Cardiac muscle cell (in vitro differentiated cells and primary cell): ENCODE measurements at regions not wholly inside any gene's neighbourhood (a gene's known extent, or its start where the extent isn't known, plus 50 kb on each side); places are given as distances from the start of the nearest gene placed in this dataset.

ENCODE experiments used
- DNase-seq, 2 donors: peaks; one replicate each; pipeline versions ENCODE4 v3.0.0 to v3.0.0-alpha.2; 2010 to 2017; ENCODE audit warnings: low read depth in 1 of 2, low spot score in 1 of 2
- H3K27ac ChIP-seq: fragments of 200-600 bp; sonication (generic); 2 replicates; pipeline ENCODE4 v1.5.1; 2016
- H3K27me3 ChIP-seq: fragments of 200-600 bp; sonication (generic); 2 replicates; pipeline ENCODE4 v1.6.0; 2016; ENCODE audit warnings: control low read depth
- H3K36me3 ChIP-seq: fragments of 200-600 bp; sonication (generic); 2 replicates; pipeline ENCODE4 v1.5.1; 2016; ENCODE audit warnings: control low read depth
- H3K4me1 ChIP-seq: fragments of 200-600 bp; sonication (generic); 2 replicates; pipeline ENCODE4 v1.8.1; 2017; ENCODE audit warnings: low read depth, mild to moderate bottlenecking, mixed run types
- H3K4me3 ChIP-seq: fragments of 200-600 bp; sonication (generic); 2 replicates; pipeline ENCODE4 v1.5.1; 2016; ENCODE audit warnings: mild to moderate bottlenecking
- H3K9me3 ChIP-seq: fragments of 200-600 bp; sonication (generic); 2 replicates; pipeline ENCODE4 v1.5.1; 2017; ENCODE audit warnings: low read depth, mild to moderate bottlenecking, control low read depth
- CTCF ChIP-seq: IDR thresholded peaks from 2 replicates; pipeline ENCODE4 v1.5.1; 2012; ENCODE audit warnings: low read depth, mild to moderate bottlenecking, low read length

- no peak for DNase-seq
- Histone ChIP-seq H3K36me3 (no peaks in the 10 kb centered on the region), H3K27me3 (peaks cover 54% of the 10 kb centered on the region), H3K4me3 (no peak overlapping the region), H3K27ac (no peak overlapping the region), H3K9me3 (no peaks in the 10 kb centered on the region), H3K4me1 (no peaks in the 10 kb centered on the region)
- no peak for TF ChIP-seq CTCF
Measured at GRCh38 chr20:63126876-63127699, 88.8 kb downstream of the YTHDF1 start.

- H3K27me3 ChIP-seq: peaks cover 48% of the 10 kb centered on the region
- no peak for TF ChIP-seq CTCF
- H3K36me3 ChIP-seq: no peaks in the 10 kb centered on the region
- DNase-seq: no peak
- H3K27ac ChIP-seq: no peak overlapping the region
- H3K4me1 ChIP-seq: no peaks in the 10 kb centered on the region
- no peak overlapping the region for H3K4me3 ChIP-seq
- H3K9me3 ChIP-seq: no peaks in the 10 kb centered on the region
Measured at GRCh38 chr20:63125838-63126601, 89.9 kb downstream of the YTHDF1 start.

- Histone ChIP-seq H3K9me3 (no peaks in the 10 kb centered on the region), H3K4me3 (no peak overlapping the region), H3K27me3 (peaks cover 43% of the 10 kb centered on the region), H3K36me3 (no peaks in the 10 kb centered on the region), H3K4me1 (no peaks in the 10 kb centered on the region), H3K27ac (no peak overlapping the region)
- no peak for DNase-seq
- no peak for TF ChIP-seq CTCF
Measured at GRCh38 chr20:63125581-63125837, 90.4 kb downstream of the YTHDF1 start.

- H3K9me3 ChIP-seq: no peaks in the 10 kb centered on the region
- no peak for TF ChIP-seq CTCF
- peaks cover 38% of the 10 kb centered on the region for H3K27me3 ChIP-seq
- no peaks in the 10 kb centered on the region for H3K36me3 ChIP-seq
- no peak for DNase-seq
- H3K4me3 ChIP-seq: no peak overlapping the region
- H3K4me1 ChIP-seq: no peaks in the 10 kb centered on the region
- H3K27ac ChIP-seq: no peak overlapping the region
Measured at GRCh38 chr20:63124782-63125580, 91.0 kb downstream of the YTHDF1 start.

GRCh38 chr20:63124092-63124781 is 91.7 kb downstream of the YTHDF1 start:
- H3K4me1 ChIP-seq: no peaks in the 10 kb centered on the region
- no peaks in the 10 kb centered on the region for H3K9me3 ChIP-seq
- H3K36me3 ChIP-seq: no peaks in the 10 kb centered on the region
- TF ChIP-seq CTCF: no peak
- H3K27me3 ChIP-seq: peaks cover 34% of the 10 kb centered on the region
- DNase-seq: peak in 1 of 2 donors; percentile 6
- no peak overlapping the region for H3K27ac ChIP-seq
- no peak overlapping the region for H3K4me3 ChIP-seq
